ENCODE measurements at regions not wholly inside any gene's neighbourhood (a gene's known extent, or its start where the extent isn't known, plus 50 kb on each side); places are given as distances from the start of the nearest gene placed in this dataset.

- TF ChIP-seq, protein P1, sequence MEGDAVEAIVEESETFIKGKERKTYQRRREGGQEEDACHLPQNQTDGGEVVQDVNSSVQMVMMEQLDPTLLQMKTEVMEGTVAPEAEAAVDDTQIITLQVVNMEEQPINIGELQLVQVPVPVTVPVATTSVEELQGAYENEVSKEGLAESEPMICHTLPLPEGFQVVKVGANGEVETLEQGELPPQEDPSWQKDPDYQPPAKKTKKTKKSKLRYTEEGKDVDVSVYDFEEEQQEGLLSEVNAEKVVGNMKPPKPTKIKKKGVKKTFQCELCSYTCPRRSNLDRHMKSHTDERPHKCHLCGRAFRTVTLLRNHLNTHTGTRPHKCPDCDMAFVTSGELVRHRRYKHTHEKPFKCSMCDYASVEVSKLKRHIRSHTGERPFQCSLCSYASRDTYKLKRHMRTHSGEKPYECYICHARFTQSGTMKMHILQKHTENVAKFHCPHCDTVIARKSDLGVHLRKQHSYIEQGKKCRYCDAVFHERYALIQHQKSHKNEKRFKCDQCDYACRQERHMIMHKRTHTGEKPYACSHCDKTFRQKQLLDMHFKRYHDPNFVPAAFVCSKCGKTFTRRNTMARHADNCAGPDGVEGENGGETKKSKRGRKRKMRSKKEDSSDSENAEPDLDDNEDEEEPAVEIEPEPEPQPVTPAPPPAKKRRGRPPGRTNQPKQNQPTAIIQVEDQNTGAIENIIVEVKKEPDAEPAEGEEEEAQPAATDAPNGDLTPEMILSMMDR (conservative IDR thresholded peaks at IDR 0.05; ENCODE audit: low read depth, low read length), result no peak
- TF ChIP-seq EZH2 (IDR thresholded peaks at IDR 0.05; ENCODE audit: low read length, unreplicated experiment), result no peak
- TF ChIP-seq EZH2phosphoT487 (IDR thresholded peaks at IDR 0.05; ENCODE audit: borderline replicate concordance, low read length), result no peak
Measured at GRCh38 chr1:224541901-224542630, 74.1 kb upstream of the CNIH3 start.

All from PC-3 (cell line).